Activated T-cell treated with anti-CD3 and anti-CD28 coated beads for 48 hours (primary cell): ENCODE measurements at regions not wholly inside any gene's neighbourhood (a gene's known extent, or its start where the extent isn't known, plus 50 kb on each side); places are given as distances from the start of the nearest gene placed in this dataset.
"Not testable (repeated sequence)": the region's sequence is repeated elsewhere in the genome, so short reads cannot be mapped to it uniquely, and the experiment has no call there.

Source experiments
- DNase-seq: peaks from one replicate; pipeline ENCODE4 v3.0.0-alpha.2; 2020; ENCODE audit warnings: low read depth

- no peak for DNase-seq
These were observed 226.0 kb upstream of the TMEM132C start for GRCh38 chr12:128040971-128041370.

DNA sequence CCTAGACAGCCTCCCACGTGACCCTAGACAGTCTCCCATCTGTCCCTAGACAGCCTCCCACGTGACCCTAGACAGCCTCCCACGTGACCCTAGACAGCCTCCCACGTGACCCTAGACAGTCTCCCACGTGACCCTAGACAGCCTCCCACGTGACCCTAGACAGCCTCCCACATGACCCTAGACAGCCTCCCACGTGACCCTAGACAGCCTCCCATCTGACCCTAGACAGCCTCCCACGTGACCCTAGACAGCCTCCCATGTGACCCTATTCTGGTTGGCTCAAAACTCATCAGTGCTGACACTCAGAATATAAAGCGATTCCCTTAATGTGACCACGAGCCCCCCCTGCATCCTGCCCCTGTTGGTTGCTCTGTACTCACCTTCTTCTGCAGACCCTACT is 224.7 kb upstream of the TMEM132C start:
- DNase-seq: not testable (repeated sequence)

DNA sequence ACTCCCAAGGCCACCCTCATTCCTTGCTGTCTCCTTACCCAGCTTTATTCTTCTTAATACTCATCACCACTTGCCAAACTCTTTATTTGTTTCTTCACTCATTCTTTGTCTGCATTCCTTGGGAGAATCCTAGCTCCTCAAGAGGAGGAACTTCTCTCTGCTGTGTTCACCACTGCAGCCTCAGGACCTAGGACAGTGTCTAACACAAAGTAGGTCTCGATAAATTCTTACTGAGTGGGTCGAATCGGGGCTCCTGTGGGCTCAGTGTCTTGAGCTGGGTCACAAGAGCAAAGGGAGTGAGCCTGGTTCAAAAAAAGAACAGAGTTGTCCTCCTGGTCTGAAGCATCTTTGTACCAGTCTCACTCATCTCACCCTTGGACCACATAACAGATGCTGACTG is 224.1 kb upstream of the TMEM132C start:
- DNase-seq: no peak

GRCh38 chr12:128043317-128043716 is 223.7 kb upstream of the TMEM132C start:
- no peak for DNase-seq

DNA sequence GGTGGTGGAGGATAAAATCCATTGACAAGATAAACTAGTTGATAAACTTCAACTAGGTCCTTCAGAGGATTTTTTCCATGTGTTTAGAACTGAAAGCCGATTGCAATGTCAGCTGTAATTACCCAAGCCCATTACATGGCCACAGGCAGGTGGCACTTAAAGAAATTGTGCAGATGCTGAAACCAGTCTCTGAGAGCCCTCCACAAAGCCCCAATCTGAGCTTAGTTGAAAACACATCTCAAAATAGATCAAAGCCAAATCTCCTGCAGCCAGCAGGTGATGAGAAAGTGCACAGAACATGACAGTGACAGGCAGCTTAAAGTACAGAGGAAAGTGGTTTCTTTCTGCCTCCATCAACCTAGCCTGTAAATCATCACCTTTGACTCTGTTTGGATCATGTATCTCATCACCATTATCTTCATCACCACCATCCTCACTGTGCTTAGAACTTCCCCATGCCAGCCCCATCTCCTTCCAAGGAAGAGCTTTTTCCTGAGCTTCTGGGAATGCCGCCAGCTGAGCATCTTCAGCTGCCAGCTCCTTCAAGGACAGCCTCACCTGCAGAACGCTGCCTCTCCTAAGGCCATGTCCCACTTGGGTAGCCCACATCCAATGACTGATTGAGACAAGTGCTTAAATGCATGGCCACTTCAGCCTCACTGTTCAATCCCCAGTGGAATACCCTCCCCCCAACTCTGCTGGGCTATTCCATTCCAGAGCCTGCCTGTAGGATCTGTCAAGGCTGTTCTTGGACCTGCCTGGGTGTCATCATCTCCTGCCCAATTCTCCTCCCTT is 219.5 kb upstream of the TMEM132C start:
- no peak for DNase-seq

DNA sequence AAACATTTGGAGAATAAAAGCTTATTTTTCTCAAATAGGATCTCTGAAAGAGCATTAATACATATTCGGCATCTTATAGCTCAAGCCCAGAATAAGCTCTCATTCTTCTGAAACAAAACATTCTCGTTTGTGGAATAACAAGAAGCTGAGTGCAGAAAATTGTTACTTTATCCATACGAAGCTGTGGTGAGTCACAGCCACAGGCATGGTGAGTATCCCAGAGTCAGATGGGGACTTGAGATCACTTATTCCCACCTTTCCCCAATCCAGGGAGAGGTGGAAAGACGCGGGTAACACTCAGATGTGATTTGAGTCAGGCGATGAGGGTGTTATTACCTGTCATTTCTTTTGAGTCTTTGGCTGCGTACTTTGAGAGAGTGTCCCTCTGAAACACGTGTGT is 214.6 kb upstream of the TMEM132C start:
- DNase-seq: no peak

- no peak for DNase-seq
These were observed 214.2 kb upstream of the TMEM132C start for GRCh38 chr12:128052777-128053176.

DNA sequence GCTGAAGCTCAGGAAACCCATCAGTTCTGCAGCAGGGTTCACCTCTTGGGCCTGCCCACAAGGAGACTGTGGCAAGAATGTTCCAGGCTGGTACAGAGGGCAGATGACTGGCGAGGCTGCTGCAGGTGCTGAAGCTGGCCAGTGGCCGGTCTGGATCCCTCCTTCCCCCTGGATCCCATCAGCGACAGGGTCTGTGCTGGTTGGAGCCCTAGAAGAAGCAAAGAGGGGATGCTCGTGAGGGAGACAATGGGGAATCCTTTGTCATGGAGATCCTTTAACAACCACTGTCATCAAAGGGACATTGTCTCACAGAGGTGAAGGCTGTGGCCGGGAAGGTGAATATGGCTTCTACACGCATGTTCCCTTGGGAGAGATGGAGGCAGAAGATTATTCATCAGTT is 211.4 kb upstream of the TMEM132C start:
- no peak for DNase-seq

GRCh38 chr12:128056136-128056801 is 210.7 kb upstream of the TMEM132C start:
- DNase-seq: no peak

- DNase-seq: no peak
These were observed 209.4 kb upstream of the TMEM132C start for GRCh38 chr12:128057586-128057985.

- no peak for DNase-seq
These were observed 207.2 kb upstream of the TMEM132C start for GRCh38 chr12:128059621-128060370.

DNA sequence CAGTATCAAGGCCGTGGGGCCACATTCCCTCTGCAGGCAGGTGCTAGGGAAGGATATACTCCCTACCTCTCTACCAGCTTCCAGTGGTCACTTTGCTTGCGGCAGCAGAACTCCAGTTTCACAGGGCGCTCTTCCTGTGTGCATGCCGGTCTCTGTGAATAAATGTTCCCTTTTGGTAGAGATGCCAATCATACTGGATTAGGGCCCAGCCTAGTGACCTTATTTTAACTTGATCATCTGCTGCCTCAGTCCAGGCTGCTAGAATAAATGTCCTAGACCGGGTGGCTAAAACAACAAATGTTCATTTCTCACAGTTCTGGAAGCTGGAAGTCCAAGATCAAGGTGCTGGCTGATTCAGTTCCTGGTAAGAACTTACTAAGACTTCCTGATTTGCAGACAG is 198.8 kb upstream of the TMEM132C start:
- no peak for DNase-seq

DNA sequence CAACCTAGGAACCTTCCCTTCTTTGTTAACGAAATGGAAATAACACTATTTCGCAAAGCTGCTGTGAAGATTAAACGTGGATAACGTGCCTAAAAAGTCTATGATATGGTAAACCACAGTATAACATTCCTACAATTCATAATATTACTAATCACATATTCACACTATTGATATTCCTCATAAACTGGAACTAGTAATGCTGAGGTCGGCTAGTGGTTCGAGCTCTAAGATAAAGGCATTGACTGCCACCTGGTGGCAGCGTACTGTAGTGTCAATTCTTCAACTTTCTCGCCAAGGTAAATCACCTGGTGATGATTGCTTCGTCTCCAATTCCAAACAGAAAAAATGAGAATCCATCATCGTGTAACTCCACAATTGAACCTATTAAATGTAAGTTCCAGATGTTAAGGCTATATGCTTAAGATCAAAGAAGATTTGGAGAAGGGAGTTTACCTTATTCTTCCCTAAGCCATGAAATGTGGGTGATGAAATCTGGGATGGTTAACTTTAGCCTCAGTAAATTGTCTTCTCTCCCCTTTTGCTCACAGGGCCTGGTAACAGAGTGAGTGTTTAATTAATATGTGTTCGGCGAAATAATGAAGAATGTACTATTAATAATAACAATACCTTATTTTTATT is 197.5 kb upstream of the TMEM132C start:
- peak; percentile 8 for DNase-seq

- DNase-seq: no peak
These were observed 193.0 kb upstream of the TMEM132C start for GRCh38 chr12:128073937-128074336.

DNA sequence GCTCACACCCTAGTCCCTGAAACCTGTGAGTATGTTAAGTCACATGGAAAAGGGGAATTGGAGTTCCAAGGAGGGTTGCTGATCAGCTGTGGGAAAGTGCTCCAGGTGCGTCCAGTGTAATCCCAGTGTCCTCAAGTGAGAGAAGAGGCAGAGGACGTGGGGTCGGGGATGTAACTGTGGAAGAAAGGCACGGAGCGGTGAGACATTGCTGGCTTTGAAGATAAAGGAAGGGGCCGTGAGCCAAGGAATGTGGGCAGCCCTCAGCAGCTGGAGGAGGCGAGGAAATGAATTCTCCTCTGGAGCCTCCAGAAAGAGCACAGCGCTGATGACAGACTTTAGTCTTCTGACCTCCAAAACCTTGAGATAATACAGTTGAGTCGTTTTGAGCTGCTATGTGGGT is 191.6 kb upstream of the TMEM132C start:
- DNase-seq: no peak

GRCh38 chr12:128076188-128076587 is 190.8 kb upstream of the TMEM132C start:
- DNase-seq: no peak

- DNase-seq: no peak
These were observed 189.6 kb upstream of the TMEM132C start for GRCh38 chr12:128077211-128077916.

- DNase-seq: no peak
These were observed 189.1 kb upstream of the TMEM132C start for GRCh38 chr12:128077917-128078298.

- DNase-seq: no peak
These were observed 188.5 kb upstream of the TMEM132C start for GRCh38 chr12:128078301-128078971.

GRCh38 chr12:128079446-128079845 is 187.5 kb upstream of the TMEM132C start:
- no peak for DNase-seq

- DNase-seq: no peak
These were observed 183.7 kb upstream of the TMEM132C start for GRCh38 chr12:128083132-128083729.
